Gastroesophageal sphincter (tissue), 3 donors: ENCODE measurements at regions not wholly inside any gene's neighbourhood (a gene's known extent, or its start where the extent isn't known, plus 50 kb on each side); places are given as distances from the start of the nearest gene placed in this dataset.

ENCODE experiments used
- CTCF ChIP-seq, 4 experiments: fragments of 200-600 bp in 2 of 4; fragments of 450-650 bp in 2 of 4; sonication (generic) in 1 of 4; IDR thresholded peaks; one replicate each; pipeline ENCODE4 v1.5.1; 2017 to 2019; ENCODE audit warnings: antibody characterized with exemption in 4 of 4, mild to moderate bottlenecking in 2 of 4, moderate library complexity in 2 of 4
- POLR2A ChIP-seq, 2 donors: fragments of 450-650 bp; IDR thresholded peaks; one replicate each; pipeline ENCODE4 v1.6.1; 2017; ENCODE audit warnings: antibody characterized with exemption in 2 of 2, mild to moderate bottlenecking in 2 of 2, moderate library complexity in 1 of 2
- POLR2AphosphoS5 ChIP-seq: sonication (generic); formaldehyde crosslinking; IDR thresholded peaks from one replicate; pipeline ENCODE4 v1.6.1; 2017; ENCODE audit warnings: antibody characterized with exemption

DNA sequence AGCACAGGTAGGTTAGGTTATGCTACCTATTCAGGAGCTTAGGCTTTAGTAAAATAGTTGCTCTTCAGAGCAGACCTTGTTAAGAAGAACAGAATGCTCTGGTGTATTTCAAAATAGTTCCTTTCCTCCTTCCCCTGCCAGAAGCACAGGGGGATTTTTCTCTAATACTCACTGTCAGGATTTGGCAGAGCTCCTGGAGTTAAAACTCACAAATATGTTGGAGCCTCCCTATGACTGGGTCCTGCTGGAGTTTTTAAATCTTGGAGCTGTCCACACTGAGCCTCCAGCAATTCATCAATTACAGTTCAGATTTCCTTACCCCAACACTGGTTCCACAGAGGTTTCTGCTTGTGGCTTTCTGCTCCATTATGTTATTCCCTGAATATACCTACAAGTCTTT, 1233.8 kb upstream of the WWC1 start:
- TF ChIP-seq CTCF (IDR thresholded peaks at IDR 0.05) (no peak), POLR2AphosphoS5 (peak; percentile 64), POLR2A (IDR thresholded peaks at IDR 0.05) (no peak)
